ENCODE measurements at regions not wholly inside any gene's neighbourhood (a gene's known extent, or its start where the extent isn't known, plus 50 kb on each side); places are given as distances from the start of the nearest gene placed in this dataset.
"Not testable (repeated sequence)": the region's sequence is repeated elsewhere in the genome, so short reads cannot be mapped to it uniquely, and the experiment has no call there.

GRCh38 chr10:129063212-129063611 is 403.8 kb upstream of the MGMT start:
- Mint-ChIP-seq H3K36me3 (ENCODE audit: low read depth) (no peaks in the 10 kb centered on the region), H3K27ac (no peak overlapping the region), H3K4me3 (no peak overlapping the region), H3K27me3 (peaks cover 7% of the 10 kb centered on the region), H3K9me3 (no peaks in the 10 kb centered on the region), H3K4me1 (no peaks in the 10 kb centered on the region)
- ATAC-seq (replicated peaks), result no peak

GRCh38 chr10:129063877-129064276 is 403.2 kb upstream of the MGMT start:
- Mint-ChIP-seq H3K4me3 (no peak overlapping the region), H3K27me3 (peaks cover 7% of the 10 kb centered on the region), H3K9me3 (no peaks in the 10 kb centered on the region), H3K4me1 (no peaks in the 10 kb centered on the region), H3K36me3 (ENCODE audit: low read depth) (no peaks in the 10 kb centered on the region), H3K27ac (no peak overlapping the region)
- ATAC-seq (replicated peaks), result no peak

GRCh38 chr10:129066529-129066928 is 400.5 kb upstream of the MGMT start:
- not testable (repeated sequence) for ATAC-seq (replicated peaks); H3K27me3 Mint-ChIP-seq; H3K4me1 Mint-ChIP-seq

DNA sequence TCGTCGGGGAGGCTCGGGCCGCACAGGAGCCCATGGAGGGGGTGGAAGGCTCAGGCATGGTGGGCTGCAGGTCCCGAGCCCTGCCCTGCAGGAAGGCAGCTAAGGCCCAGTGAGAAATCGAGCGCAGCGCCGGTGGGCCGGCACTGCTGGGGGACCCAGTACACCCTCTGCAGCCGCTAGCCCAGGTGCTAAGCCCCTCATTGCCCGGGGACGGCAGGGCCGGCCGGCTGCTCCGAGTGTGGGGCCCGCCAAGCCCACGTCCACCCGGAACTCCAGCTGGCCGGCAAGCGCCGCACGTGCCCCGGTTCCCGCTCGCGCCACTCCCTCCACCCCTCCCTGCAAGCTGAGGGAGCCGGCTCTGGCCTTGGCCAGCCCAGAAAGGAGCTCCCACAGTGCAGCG is 395.6 kb upstream of the MGMT start:
- not testable (repeated sequence) for H3K9me3 Mint-ChIP-seq; H3K36me3 Mint-ChIP-seq (ENCODE audit: low read depth); ATAC-seq (replicated peaks); H3K4me1 Mint-ChIP-seq; H3K27ac Mint-ChIP-seq; H3K4me3 Mint-ChIP-seq; H3K27me3 Mint-ChIP-seq

More at GRCh38 chr10:129066529-129066928, 400.5 kb upstream of the MGMT start:
- not testable (repeated sequence) for H3K36me3 Mint-ChIP-seq (ENCODE audit: low read depth); H3K9me3 Mint-ChIP-seq; H3K27ac Mint-ChIP-seq; H3K4me3 Mint-ChIP-seq

- Mint-ChIP-seq H3K27ac (no peak overlapping the region), H3K36me3 (ENCODE audit: low read depth) (no peaks in the 10 kb centered on the region), H3K9me3 (no peaks in the 10 kb centered on the region), H3K4me1 (no peaks in the 10 kb centered on the region), H3K4me3 (no peak overlapping the region), H3K27me3 (no peaks in the 10 kb centered on the region)
- no peak for ATAC-seq (replicated peaks)
Measured at GRCh38 chr10:129074939-129075338, 392.1 kb upstream of the MGMT start.

- Mint-ChIP-seq H3K27ac (no peak overlapping the region), H3K4me3 (no peak overlapping the region), H3K27me3 (peaks cover 4% of the 10 kb centered on the region), H3K4me1 (no peaks in the 10 kb centered on the region), H3K36me3 (ENCODE audit: low read depth) (no peaks in the 10 kb centered on the region), H3K9me3 (peaks cover 5% of the 10 kb centered on the region)
- ATAC-seq (replicated peaks), result no peak
Measured at GRCh38 chr10:129075508-129075907, 391.5 kb upstream of the MGMT start.

DNA sequence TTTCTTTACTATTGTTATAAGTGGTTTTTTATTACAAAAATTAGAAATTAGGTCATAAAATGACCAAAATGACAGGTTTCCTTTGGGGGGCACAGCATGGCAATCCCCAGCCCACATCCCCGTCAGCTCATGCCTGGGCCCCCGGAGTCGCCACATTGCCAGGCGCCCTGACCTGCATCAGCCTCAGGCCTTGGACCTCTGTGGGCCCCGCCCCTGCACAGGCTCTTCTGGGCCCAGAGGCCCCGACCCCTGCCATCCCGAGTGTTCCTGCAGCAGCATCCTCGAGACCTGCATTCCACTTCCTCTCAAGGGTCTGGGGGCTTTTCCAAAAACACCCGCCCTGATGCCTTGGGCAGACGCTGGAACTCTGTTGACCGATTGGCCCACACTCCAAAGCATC is 391.1 kb upstream of the MGMT start:
- Mint-ChIP-seq H3K4me3 (no peak overlapping the region), H3K9me3 (peaks cover 8% of the 10 kb centered on the region), H3K27me3 (peaks cover 5% of the 10 kb centered on the region), H3K36me3 (ENCODE audit: low read depth) (no peaks in the 10 kb centered on the region), H3K4me1 (no peaks in the 10 kb centered on the region), H3K27ac (no peak overlapping the region)
- no peak for ATAC-seq (replicated peaks)

DNA sequence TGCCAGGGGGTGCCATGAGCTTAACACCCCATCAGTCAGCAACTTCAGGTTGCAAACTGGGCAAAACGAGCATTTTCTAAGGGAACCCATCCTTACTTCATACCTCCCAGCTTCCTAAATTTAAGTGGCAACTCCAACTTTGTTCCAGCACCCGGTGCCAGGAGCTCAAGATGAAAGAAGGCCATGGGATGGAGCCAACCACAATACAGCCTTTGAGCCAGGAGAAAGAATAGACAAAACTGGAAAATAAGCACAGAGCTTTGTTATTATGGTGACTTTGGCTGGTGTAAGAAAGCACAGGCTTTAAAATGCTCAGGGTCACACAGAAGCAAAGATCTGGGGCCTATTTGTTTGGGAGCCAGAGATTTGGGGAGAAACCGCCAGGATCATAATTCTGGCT is 388.7 kb upstream of the MGMT start:
- Mint-ChIP-seq H3K9me3 (peaks cover 10% of the 10 kb centered on the region), H3K4me1 (no peaks in the 10 kb centered on the region), H3K4me3 (no peak overlapping the region), H3K36me3 (ENCODE audit: low read depth) (no peaks in the 10 kb centered on the region), H3K27ac (no peak overlapping the region), H3K27me3 (peaks cover 5% of the 10 kb centered on the region)
- no peak for ATAC-seq (replicated peaks)

GRCh38 chr10:129078746-129079145 is 388.3 kb upstream of the MGMT start:
- no peak for ATAC-seq (replicated peaks)
- Mint-ChIP-seq H3K4me1 (no peaks in the 10 kb centered on the region), H3K36me3 (ENCODE audit: low read depth) (no peaks in the 10 kb centered on the region)

DNA sequence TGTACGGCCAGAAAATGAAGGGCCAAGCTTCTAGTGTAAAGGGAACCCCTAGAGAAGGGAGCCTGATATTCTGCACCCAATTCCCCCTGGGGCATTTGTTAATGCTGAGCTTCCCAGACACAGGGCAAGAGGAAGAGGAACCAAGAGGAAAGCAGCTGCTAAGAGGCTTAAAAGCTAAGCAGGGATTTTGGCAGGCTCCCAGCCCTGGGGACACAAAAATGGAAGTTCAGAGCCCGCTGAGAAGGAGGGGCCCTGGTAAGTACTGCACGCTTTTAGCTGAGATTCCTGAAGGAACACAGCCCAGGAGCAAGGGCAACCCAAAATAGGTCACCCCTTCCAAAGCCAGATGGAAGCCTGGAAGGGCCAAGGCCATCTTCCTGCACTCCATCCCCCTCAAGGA is 387.3 kb upstream of the MGMT start:
- Mint-ChIP-seq H3K4me3 (no peak overlapping the region), H3K27me3 (peaks cover 5% of the 10 kb centered on the region), H3K9me3 (peaks cover 10% of the 10 kb centered on the region), H3K36me3 (ENCODE audit: low read depth) (no peaks in the 10 kb centered on the region), H3K4me1 (no peaks in the 10 kb centered on the region), H3K27ac (no peak overlapping the region)
- ATAC-seq (replicated peaks), result no peak

More at GRCh38 chr10:129078746-129079145, 388.3 kb upstream of the MGMT start:
- Mint-ChIP-seq H3K27ac (no peak overlapping the region), H3K9me3 (peaks cover 10% of the 10 kb centered on the region), H3K27me3 (peaks cover 5% of the 10 kb centered on the region), H3K4me3 (no peak overlapping the region)

GRCh38 chr10:129085811-129086210 is 381.2 kb upstream of the MGMT start:
- no peaks in the 10 kb centered on the region for H3K36me3 Mint-ChIP-seq (ENCODE audit: low read depth)
- peaks cover 3% of the 10 kb centered on the region for H3K9me3 Mint-ChIP-seq
- no peak for ATAC-seq (replicated peaks)
- no peaks in the 10 kb centered on the region for H3K4me1 Mint-ChIP-seq
- no peak overlapping the region for H3K27ac Mint-ChIP-seq
- no peak overlapping the region for H3K4me3 Mint-ChIP-seq
- no peaks in the 10 kb centered on the region for H3K27me3 Mint-ChIP-seq

DNA sequence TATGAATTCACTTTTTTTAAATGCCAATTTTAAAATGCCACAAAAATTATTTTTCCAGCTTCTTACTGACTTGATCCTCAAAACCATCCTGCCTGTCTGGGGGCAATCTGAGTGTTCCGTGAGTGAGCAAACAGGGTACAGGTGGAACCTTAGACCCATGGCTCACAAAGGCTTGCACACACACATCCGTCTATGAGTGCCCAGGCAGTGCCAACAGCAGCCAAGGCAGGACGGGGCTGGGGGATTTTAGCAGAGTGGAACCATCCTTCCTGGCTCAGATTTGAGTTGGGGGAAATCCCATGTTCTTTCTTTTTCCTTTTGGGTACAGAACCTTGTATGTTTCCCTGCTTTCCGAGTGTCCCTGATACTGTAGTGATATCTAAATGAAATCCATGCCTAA is 377.7 kb upstream of the MGMT start:
- Mint-ChIP-seq H3K27me3 (no peaks in the 10 kb centered on the region), H3K36me3 (ENCODE audit: low read depth) (no peaks in the 10 kb centered on the region), H3K4me3 (no peak overlapping the region), H3K9me3 (no peaks in the 10 kb centered on the region), H3K4me1 (no peaks in the 10 kb centered on the region), H3K27ac (no peak overlapping the region)
- no peak for ATAC-seq (replicated peaks)

DNA sequence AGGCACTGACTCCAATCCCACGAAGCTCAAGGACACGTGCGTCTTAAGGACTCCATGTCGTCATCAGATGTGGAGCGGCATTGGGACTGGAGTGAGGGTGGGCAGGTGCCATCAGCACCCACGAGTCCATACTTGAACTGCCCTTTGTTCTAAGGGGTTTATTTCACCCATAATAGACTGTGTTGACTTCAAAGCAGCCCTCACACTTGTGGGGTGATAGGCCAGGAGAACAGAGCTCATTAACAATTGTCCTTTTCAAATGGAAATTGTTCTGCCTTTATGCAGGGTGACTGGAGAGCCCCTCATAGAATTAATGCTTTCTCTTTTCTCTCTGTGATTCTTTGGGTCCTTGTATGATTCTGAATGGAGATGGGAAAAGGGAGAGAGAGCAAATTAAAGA is 376.9 kb upstream of the MGMT start:
- H3K27me3 Mint-ChIP-seq, result no peaks in the 10 kb centered on the region
- no peaks in the 10 kb centered on the region for H3K36me3 Mint-ChIP-seq (ENCODE audit: low read depth)
- ATAC-seq (replicated peaks), result no peak
- no peak overlapping the region for H3K27ac Mint-ChIP-seq
- H3K9me3 Mint-ChIP-seq, result no peaks in the 10 kb centered on the region
- H3K4me3 Mint-ChIP-seq, result no peak overlapping the region
- H3K4me1 Mint-ChIP-seq, result no peaks in the 10 kb centered on the region

GRCh38 chr10:129090618-129091366 is 376.2 kb upstream of the MGMT start:
- no peaks in the 10 kb centered on the region for H3K27me3 Mint-ChIP-seq
- no peaks in the 10 kb centered on the region for H3K9me3 Mint-ChIP-seq
- H3K4me1 Mint-ChIP-seq, result no peaks in the 10 kb centered on the region
- H3K27ac Mint-ChIP-seq, result no peak overlapping the region
- no peak for ATAC-seq (replicated peaks)
- H3K4me3 Mint-ChIP-seq, result no peak overlapping the region
- no peaks in the 10 kb centered on the region for H3K36me3 Mint-ChIP-seq (ENCODE audit: low read depth)

GRCh38 chr10:129093641-129094040 is 373.4 kb upstream of the MGMT start:
- Mint-ChIP-seq H3K27ac (no peak overlapping the region), H3K27me3 (no peaks in the 10 kb centered on the region), H3K4me3 (no peak overlapping the region), H3K4me1 (no peaks in the 10 kb centered on the region), H3K36me3 (ENCODE audit: low read depth) (no peaks in the 10 kb centered on the region), H3K9me3 (no peaks in the 10 kb centered on the region)
- no peak for ATAC-seq (replicated peaks)

- no peak for ATAC-seq (replicated peaks)
- no peak overlapping the region for H3K27ac Mint-ChIP-seq
- H3K27me3 Mint-ChIP-seq, result no peaks in the 10 kb centered on the region
- H3K4me3 Mint-ChIP-seq, result no peak overlapping the region
- no peaks in the 10 kb centered on the region for H3K36me3 Mint-ChIP-seq (ENCODE audit: low read depth)
- H3K9me3 Mint-ChIP-seq, result no peaks in the 10 kb centered on the region
- H3K4me1 Mint-ChIP-seq, result no peaks in the 10 kb centered on the region
Measured at GRCh38 chr10:129094233-129094632, 372.8 kb upstream of the MGMT start.
